H1 (cell line): ENCODE measurements at regions not wholly inside any gene's neighbourhood (a gene's known extent, or its start where the extent isn't known, plus 50 kb on each side); places are given as distances from the start of the nearest gene placed in this dataset.

Source experiments
- BRCA1 ChIP-seq: IDR thresholded peaks from 2 replicates; pipeline ENCODE4 v1.6.1; 2012; ENCODE audit warnings: low read depth, low read length, improper control_type of control experiment
- CBX8 ChIP-seq: fragments of 300-800, 300-1000 bp; sonication (generic); IDR thresholded peaks from 2 replicates; pipeline ENCODE4 v1.7.1; 2016; ENCODE audit warnings: low read depth, low read length, borderline replicate concordance
- CHD7 ChIP-seq: fragments of 300-600 bp; sonication (generic); IDR thresholded peaks from 2 replicates; pipeline ENCODE4 v1.7.1; 2012; ENCODE audit warnings: low read length, moderate library complexity, mild to moderate bottlenecking, inconsistent platforms; ENCODE audit not compliant: insufficient replicate concordance
- SP2 ChIP-seq: IDR thresholded peaks from 2 replicates; pipeline ENCODE4 v1.6.1; 2012; ENCODE audit warnings: mild to moderate bottlenecking, low read length, inconsistent platforms

GRCh38 chr3:34377961-34378360 is 579.5 kb downstream of the PDCD6IP start (continued):
- no peak for TF ChIP-seq CHD7
- no peak for TF ChIP-seq CBX8
- TF ChIP-seq BRCA1, result no peak
- TF ChIP-seq SP2, result no peak
